Erythroblast (primary cell): ENCODE measurements at regions not wholly inside any gene's neighbourhood (a gene's known extent, or its start where the extent isn't known, plus 50 kb on each side); places are given as distances from the start of the nearest gene placed in this dataset.

Experiments
- GATA1 ChIP-seq: IDR thresholded peaks from 2 replicates; pipeline ENCODE4 v1.6.1; 2011; ENCODE audit warnings: low read depth, mild to moderate bottlenecking, control low read depth, low read length, moderate library complexity
- POLR2A ChIP-seq: IDR thresholded peaks from 2 replicates; pipeline ENCODE4 v1.6.1; 2011; ENCODE audit warnings: mild to moderate bottlenecking, low read length

- TF ChIP-seq POLR2A (no peak), GATA1 (no peak)
These were observed 598.7 kb upstream of the SPRY2 start for GRCh38 chr13:80939581-80939980.
